IMR-90 (cell line): ENCODE measurements at regions not wholly inside any gene's neighbourhood (a gene's known extent, or its start where the extent isn't known, plus 50 kb on each side); places are given as distances from the start of the nearest gene placed in this dataset.

Experiments
- ATAC-seq: fragments of 200-7000 bp; cut with Tn5 transposase; 2 replicates; pipeline ENCODE4 v1.9.1; 2020; ENCODE audit warnings: low read depth, mild to moderate bottlenecking, moderate library complexity
- BruUV-seq: library from RNA; stranded (reverse); fragments of 400-500 nt; replicated peaks from 2 replicates; lab custom pipeline; 2021; lab: Mats Ljungman, UMichigan
- CTCF ChIA-PET: fragments of 300-600 bp; formaldehyde crosslinking; extraction: SDS; loops from one replicate; lab custom pipeline; 2021; ENCODE audit warnings: antibody characterized with exemption; lab: Yijun Ruan, JAX
- POLR2A ChIA-PET: fragments of 300-600 bp; sonication (Branson Sonifier 250); formaldehyde crosslinking; loops from one replicate; lab custom pipeline; 2022; ENCODE audit warnings: antibody characterized with exemption; ENCODE audit not compliant: unreplicated experiment; lab: Charles Lee
- DNase-seq: peaks from one replicate; pipeline ENCODE4 v3.0.0; 2013
- H2AFZ ChIP-seq: replicated peaks from 2 replicates; pipeline ENCODE3; 2013; ENCODE audit warnings: low read length, mild to moderate bottlenecking; ENCODE audit not compliant: poor library complexity
- H2AK5ac ChIP-seq: 2 replicates; pipeline ENCODE4 v1.6.1; 2013; ENCODE audit warnings: low read depth, low read length, inconsistent platforms
- H2AK9ac ChIP-seq: replicated peaks from 2 replicates; pipeline ENCODE3; 2013; ENCODE audit warnings: mild to moderate bottlenecking, low read depth, low read length, moderate library complexity; ENCODE audit not compliant: poor library complexity
- H2BK120ac ChIP-seq: 2 replicates; pipeline ENCODE4 v1.6.1; 2013; ENCODE audit warnings: low read depth, low read length, inconsistent platforms
- H2BK15ac ChIP-seq: 3 replicates; pipeline ENCODE4 v1.6.1; 2013; ENCODE audit warnings: low read depth, low read length, inconsistent platforms
- H2BK20ac ChIP-seq: 2 replicates; pipeline ENCODE4 v1.6.1; 2013; ENCODE audit warnings: low read depth, mild to moderate bottlenecking, inconsistent platforms, low read length, moderate library complexity
- H2BK5ac ChIP-seq: 2 replicates; pipeline ENCODE4 v1.6.1; 2013; ENCODE audit warnings: mild to moderate bottlenecking, low read depth, low read length, inconsistent platforms; ENCODE audit not compliant: poor library complexity, severe bottlenecking
- H3K14ac ChIP-seq: replicated peaks from 2 replicates; pipeline ENCODE4 v1.6.1; 2013; ENCODE audit warnings: low read depth, low read length, inconsistent platforms
- H3K18ac ChIP-seq: 2 replicates; pipeline ENCODE4 v1.6.1; 2013; ENCODE audit warnings: low read depth, low read length, control low read depth
- H3K23ac ChIP-seq: 2 replicates; pipeline ENCODE4 v1.6.1; 2013; ENCODE audit warnings: low read depth, low read length, inconsistent platforms
- H3K27ac ChIP-seq: 2 replicates; pipeline ENCODE4 v1.5.1; 2013; ENCODE audit warnings: mild to moderate bottlenecking, control low read depth, low read length; ENCODE audit not compliant: insufficient read depth
- H3K27me3 ChIP-seq: 2 replicates; pipeline ENCODE4 v1.6.1; 2013; ENCODE audit warnings: low read length; ENCODE audit not compliant: control insufficient read depth, insufficient read depth
- H3K36me3 ChIP-seq: 2 replicates; pipeline ENCODE4 v1.6.1; 2013; ENCODE audit warnings: low read length, mixed read lengths; ENCODE audit not compliant: control insufficient read depth, insufficient read depth
- H3K4ac ChIP-seq: 2 replicates; pipeline ENCODE4 v1.6.1; 2013; ENCODE audit warnings: low read depth, low read length, inconsistent platforms
- H3K4me1 ChIP-seq: 2 replicates; pipeline ENCODE4 v1.6.1; 2013; ENCODE audit warnings: low read length, mixed read lengths; ENCODE audit not compliant: control insufficient read depth, insufficient read depth
- H3K4me2 ChIP-seq: 2 replicates; pipeline ENCODE4 v1.6.1; 2013; ENCODE audit warnings: low read depth, mild to moderate bottlenecking, control low read depth, low read length, moderate library complexity
- H3K4me3 ChIP-seq: 2 replicates; pipeline ENCODE4 v1.5.1; 2013; ENCODE audit warnings: low read depth, mild to moderate bottlenecking, control low read depth, low read length, moderate library complexity; ENCODE audit not compliant: insufficient read depth
- H3K56ac ChIP-seq: 2 replicates; pipeline ENCODE4 v1.6.1; 2013; ENCODE audit warnings: low read length, inconsistent platforms; ENCODE audit not compliant: insufficient read depth; ENCODE audit errors: extremely low read depth
- H3K79me1 ChIP-seq, 2 experiments: 2 replicates each; pipeline ENCODE4 v1.6.1; 2013; ENCODE audit warnings: low read length in 2 of 2, inconsistent platforms in 1 of 2, low read depth in 1 of 2
- H3K9ac ChIP-seq: 2 replicates; pipeline ENCODE4 v1.6.1; 2013; ENCODE audit warnings: low read depth, low read length, control low read depth
- H3K9me1 ChIP-seq: 2 replicates; pipeline ENCODE4 v1.6.1; 2013; ENCODE audit warnings: low read length, inconsistent platforms; ENCODE audit not compliant: insufficient read depth
- H3K9me3 ChIP-seq: 2 replicates; pipeline ENCODE4 v1.6.1; 2013; ENCODE audit warnings: low read length; ENCODE audit not compliant: control insufficient read depth, insufficient read depth
- H4K20me1 ChIP-seq: 2 replicates; pipeline ENCODE4 v1.6.1; 2013; ENCODE audit warnings: low read length, inconsistent platforms; ENCODE audit not compliant: insufficient read depth
- H4K5ac ChIP-seq: 2 replicates; pipeline ENCODE4 v1.6.1; 2013; ENCODE audit warnings: mild to moderate bottlenecking, low read depth, low read length, control low read depth
- H4K8ac ChIP-seq, 2 experiments: 2 replicates each; pipeline ENCODE4 v1.6.1; 2013; ENCODE audit warnings: low read depth in 2 of 2, low read length in 2 of 2, control low read depth in 1 of 2, inconsistent platforms in 1 of 2
- H4K91ac ChIP-seq: 2 replicates; pipeline ENCODE4 v1.6.1; 2013; ENCODE audit warnings: low read depth, low read length, inconsistent platforms; ENCODE audit not compliant: insufficient read depth
- BHLHE40 ChIP-seq: fragments of 150-350 bp; IDR thresholded peaks from 2 replicates; pipeline ENCODE4 v1.6.1; 2016; ENCODE audit warnings: mild to moderate bottlenecking, low read depth, low read length
- ELK1 ChIP-seq: fragments of 150-350 bp; IDR thresholded peaks from 2 replicates; pipeline ENCODE4 v1.6.1; 2016; ENCODE audit warnings: low read depth, mild to moderate bottlenecking, low read length, moderate library complexity, borderline replicate concordance
- RAD21 ChIP-seq: IDR thresholded peaks from 2 replicates; pipeline ENCODE4 v1.6.1; 2012; ENCODE audit warnings: low read length, improper control_type of control experiment
- SMC3 ChIP-seq: fragments of 150-350 bp; IDR thresholded peaks from 2 replicates; pipeline ENCODE4 v1.6.1; 2016; ENCODE audit warnings: low read depth, mild to moderate bottlenecking, antibody characterized with exemption, low read length, moderate library complexity
- WGBS, 2 experiments: methylation state at CpG; one replicate each; pipeline versions ENCODE4 v1.1.5 to v1.1.7; 2013; ENCODE audit warnings: missing lambda C conversion rate in 2 of 2; ENCODE audit not compliant: insufficient read length in 1 of 2; ENCODE audit errors: extremely low coverage in 2 of 2; 5-methylcytosine and 5-hydroxymethylcytosine counted together
- dilution Hi-C: fragments of 300-500 bp; cut with HindIII; formaldehyde crosslinking; loops from one replicate; pipeline ENCODE4 v1.14.3; 2018; ENCODE audit warnings: low sequenced_read_pairs; ENCODE audit not compliant: unreplicated experiment
- in situ Hi-C: fragments of 300-500 bp; cut with MboI; formaldehyde crosslinking; loops from 3 replicates; pipeline ENCODE4 v1.14.3; 2019; ENCODE audit warnings: low sequenced_read_pairs, inconsistent platforms, mixed read lengths
- intact Hi-C: fragments of 100-400 bp; cut with micrococcal nuclease; formaldehyde crosslinking; loops from 2 replicates; pipeline ENCODE4 v1.10.0; 2022

GRCh38 chr1:91129017-91129416 lies 107.2 kb upstream of the ZNF644 start:
- Histone ChIP-seq H3K14ac (no peak overlapping the region), H4K20me1 (no peaks in the 10 kb centered on the region), H3K4me2 (no peak overlapping the region), H3K4me1 (peaks cover 1% of the 10 kb centered on the region; the same call in 1 of the 2 replicates), H3K4me3 (no peak overlapping the region), H2BK120ac (no peak overlapping the region), H3K79me1 (no peaks in the 10 kb centered on the region), H3K36me3 (no peaks in the 10 kb centered on the region), H2BK15ac (no peak overlapping the region), H4K8ac (no peak overlapping the region), H2BK20ac (no peak overlapping the region), H3K9me1 (no peaks in the 10 kb centered on the region), H2AK9ac (no peak overlapping the region), H3K9ac (no peak overlapping the region), H3K18ac (no peak overlapping the region), H4K91ac (no peak overlapping the region), H2AK5ac (no peak overlapping the region), H4K5ac (no peak overlapping the region), H3K56ac (no peak overlapping the region), H2BK5ac (no peak overlapping the region), H3K23ac (no peak overlapping the region), H3K27ac (no peak overlapping the region), H3K4ac (no peak overlapping the region), H3K9me3 (no peaks in the 10 kb centered on the region), H3K27me3 (no peaks in the 10 kb centered on the region), H2AFZ (no peak overlapping the region)
- no CpG with 5 or more reads among the region's 1 CpG for WGBS, 2 experiments
- BruUV-seq = no TSS peak
- in situ Hi-C loops (no loop called here), intact Hi-C loops (no loop called here), dilution Hi-C loops (no loop called here)
- CTCF ChIA-PET = no interaction called here
- POLR2A ChIA-PET = no interaction called here
- DNase-seq (no peak), ATAC-seq (no peak)
- TF ChIP-seq BHLHE40 = no peak
- no peak for TF ChIP-seq RAD21
- TF ChIP-seq ELK1 = no peak
- TF ChIP-seq SMC3 = no peak
